GM18498 (cell line): ENCODE measurements at regions not wholly inside any gene's neighbourhood (a gene's known extent, or its start where the extent isn't known, plus 50 kb on each side); places are given as distances from the start of the nearest gene placed in this dataset.
A peak's percentile ranks its signal among the peaks of the same experiment; 100 is the strongest.

Experiments used
- ATAC-seq: cut with Tn5 transposase; IDR thresholded peaks from one replicate; pipeline ENCODE4 v1.9.1; 2021; ENCODE audit warnings: mild to moderate bottlenecking, moderate library complexity; ENCODE audit not compliant: unreplicated experiment

- no peak for ATAC-seq
Observed at GRCh38 chr2:186276909-186277308, 209.2 kb upstream of the ZC3H15 start.

GRCh38 chr2:186281726-186282125 lies 204.3 kb upstream of the ZC3H15 start:
- ATAC-seq = no peak

- no peak for ATAC-seq
Observed at GRCh38 chr2:186294248-186294888, 191.7 kb upstream of the ZC3H15 start.

GRCh38 chr2:186299610-186300009 lies 186.4 kb upstream of the ZC3H15 start:
- no peak for ATAC-seq

GRCh38 chr2:186302263-186302662 lies 183.8 kb upstream of the ZC3H15 start:
- no peak for ATAC-seq

- ATAC-seq = no peak
Observed at GRCh38 chr2:186303091-186303490, 183.0 kb upstream of the ZC3H15 start.

DNA sequence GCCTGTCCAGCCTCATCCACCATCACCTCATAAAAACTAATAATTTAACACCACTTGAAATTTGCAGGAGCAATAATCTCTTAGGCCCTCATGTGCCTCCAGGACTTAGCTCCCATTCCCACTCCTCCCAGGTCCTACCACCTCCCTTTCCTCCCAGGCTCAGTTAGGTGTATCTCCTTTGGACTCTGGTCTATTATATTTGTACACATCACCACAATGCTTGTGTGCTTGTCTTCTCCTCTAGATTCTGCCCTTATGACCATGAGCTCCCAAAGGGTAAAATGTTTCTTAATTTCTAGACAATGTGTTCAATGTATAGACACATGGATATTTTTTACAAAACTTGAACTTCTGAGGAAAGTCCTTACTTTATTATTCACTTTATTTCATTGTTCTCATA lies 182.0 kb upstream of the ZC3H15 start:
- ATAC-seq = no peak

- ATAC-seq = no peak
Observed at GRCh38 chr2:186306754-186307153, 179.3 kb upstream of the ZC3H15 start.

DNA sequence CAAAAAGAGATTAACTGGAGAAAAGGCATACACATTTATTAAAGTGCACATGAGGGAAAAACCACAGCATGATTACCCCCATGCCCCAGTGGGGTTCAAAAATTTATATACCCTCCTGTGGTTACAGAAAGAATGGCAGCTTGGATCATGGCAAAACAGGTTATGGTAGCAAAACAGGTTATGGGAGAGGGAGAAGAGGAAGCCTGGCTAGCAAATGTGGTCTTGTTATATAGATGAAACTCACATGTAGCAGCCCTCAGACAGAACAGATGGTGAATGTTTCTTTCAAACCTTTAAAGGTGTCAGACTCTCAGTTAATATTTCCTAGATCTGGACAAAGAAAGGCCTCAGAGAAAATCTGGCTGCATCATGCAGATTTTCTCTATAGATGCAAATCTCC lies 178.2 kb upstream of the ZC3H15 start:
- peak; percentile 81 for ATAC-seq

GRCh38 chr2:186308347-186308746 lies 177.7 kb upstream of the ZC3H15 start:
- ATAC-seq = peak; percentile 11

DNA sequence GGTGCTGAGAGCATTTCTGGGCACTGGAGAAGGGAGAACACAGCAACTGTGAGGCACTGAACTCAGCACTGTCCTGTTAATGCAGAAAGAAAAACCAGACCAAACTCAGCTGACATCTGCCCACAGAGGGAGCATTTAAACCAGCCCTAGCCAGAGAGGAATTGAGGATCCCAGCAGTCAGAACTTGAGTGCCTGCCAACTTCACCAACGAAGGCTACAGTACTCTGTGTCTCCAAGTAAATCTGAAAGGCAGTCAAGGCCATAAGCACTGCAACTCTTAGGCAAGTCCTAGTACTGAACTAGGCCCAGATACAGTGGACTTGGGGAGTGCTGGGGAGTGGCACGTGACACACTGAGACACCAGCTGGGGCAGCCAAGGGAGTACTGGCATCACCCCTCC lies 176.2 kb upstream of the ZC3H15 start:
- ATAC-seq = no peak

- ATAC-seq = no peak
Observed at GRCh38 chr2:186319105-186319504, 167.0 kb upstream of the ZC3H15 start.

- ATAC-seq = no peak
Observed at GRCh38 chr2:186325827-186326535, 160.1 kb upstream of the ZC3H15 start.

- peak; percentile 88 for ATAC-seq
Observed at GRCh38 chr2:186327251-186327868, 158.7 kb upstream of the ZC3H15 start.

GRCh38 chr2:186328838-186329237 lies 157.2 kb upstream of the ZC3H15 start:
- ATAC-seq = no peak

DNA sequence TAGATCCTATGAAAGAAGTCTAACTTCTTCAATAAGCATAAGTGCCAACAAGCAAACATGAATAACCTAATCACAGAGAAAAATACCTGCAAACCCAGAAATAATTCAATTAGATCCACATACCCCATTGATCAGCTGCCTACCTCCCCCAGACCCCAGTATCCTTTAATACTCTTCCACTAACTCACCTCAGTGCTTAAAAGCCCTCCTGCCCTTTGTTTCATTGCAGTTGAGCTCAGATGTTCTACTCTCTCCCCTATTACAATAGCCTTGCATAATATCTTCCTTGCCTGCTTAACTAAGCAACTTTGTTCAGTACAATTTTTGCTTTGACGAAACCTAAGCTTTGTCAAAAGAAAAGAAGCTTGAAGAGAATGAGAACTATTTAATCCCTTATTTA lies 156.0 kb upstream of the ZC3H15 start:
- no peak for ATAC-seq

GRCh38 chr2:186339716-186340115 lies 146.3 kb upstream of the ZC3H15 start:
- no peak for ATAC-seq

- no peak for ATAC-seq
Observed at GRCh38 chr2:186342029-186342428, 144.0 kb upstream of the ZC3H15 start.

- no peak for ATAC-seq
Observed at GRCh38 chr2:186345745-186346144, 140.3 kb upstream of the ZC3H15 start.

- ATAC-seq = no peak
Observed at GRCh38 chr2:186346216-186346615, 139.8 kb upstream of the ZC3H15 start.

DNA sequence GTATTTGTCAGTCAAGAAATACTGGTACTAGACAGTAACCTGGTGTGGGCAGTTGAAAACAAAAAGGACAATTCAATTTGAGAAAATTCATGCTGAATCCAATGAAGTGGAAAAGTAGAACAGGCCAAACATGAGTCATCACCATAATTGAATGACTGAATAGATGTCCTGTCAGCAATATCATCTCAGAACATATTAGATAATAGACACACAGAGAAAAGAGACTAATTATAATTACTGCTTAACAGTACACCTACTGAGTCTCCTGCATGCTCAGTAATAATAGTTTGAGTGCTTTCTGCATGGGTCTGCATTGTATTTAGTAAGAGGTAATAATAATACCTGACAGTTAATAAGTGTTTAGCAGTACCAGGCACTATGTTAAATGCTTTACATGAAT lies 138.6 kb upstream of the ZC3H15 start:
- ATAC-seq = no peak

DNA sequence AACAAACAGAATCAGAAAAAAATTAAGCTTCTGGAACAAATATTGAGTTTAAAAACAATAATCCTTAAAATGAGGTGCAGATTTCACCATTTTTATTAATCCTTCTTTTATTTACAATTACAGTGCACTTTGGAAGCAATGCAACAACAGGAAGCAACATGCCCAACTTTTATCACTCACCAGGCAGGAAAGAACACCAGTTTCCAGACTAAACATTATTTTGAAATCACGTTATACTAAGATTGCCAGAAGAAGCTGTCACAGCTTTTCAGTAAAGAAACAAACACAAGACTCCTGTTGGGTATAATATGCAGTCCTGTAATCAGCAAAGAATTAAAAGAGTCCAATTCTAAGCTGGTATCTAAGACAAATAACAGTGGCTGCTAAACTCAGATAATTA lies 137.9 kb upstream of the ZC3H15 start:
- no peak for ATAC-seq
